KMS-11 (cell line): ENCODE measurements at regions not wholly inside any gene's neighbourhood (a gene's known extent, or its start where the extent isn't known, plus 50 kb on each side); places are given as distances from the start of the nearest gene placed in this dataset.

ENCODE experiments used
- H2AFZ ChIP-seq: fragments of 200-600 bp; sonication (generic); 2 replicates; pipeline ENCODE4 v1.6.1; 2016; ENCODE audit warnings: antibody characterized with exemption, mixed run types, low read depth
- H3K27ac ChIP-seq: fragments of 200-600 bp; sonication (generic); 2 replicates; pipeline ENCODE4 v1.6.1; 2016; ENCODE audit warnings: mild to moderate bottlenecking, mixed run types
- H3K27me3 ChIP-seq: fragments of 200-600 bp; sonication (generic); 2 replicates; pipeline ENCODE4 v1.6.1; 2017; ENCODE audit warnings: mild to moderate bottlenecking, low read depth, mixed run types, moderate library complexity; ENCODE audit not compliant: insufficient read depth
- H3K36me3 ChIP-seq: fragments of 200-600 bp; sonication (generic); 2 replicates; pipeline ENCODE4 v1.6.1; 2017; ENCODE audit warnings: mild to moderate bottlenecking, mixed run types; ENCODE audit not compliant: insufficient read depth
- H3K4me1 ChIP-seq: fragments of 200-600 bp; sonication (generic); 2 replicates; pipeline ENCODE4 v1.6.1; 2016; ENCODE audit warnings: mild to moderate bottlenecking, low read depth, mixed run types; ENCODE audit not compliant: poor library complexity, severe bottlenecking
- H3K4me2 ChIP-seq: fragments of 200-600 bp; sonication (generic); 2 replicates; pipeline ENCODE4 v1.7.0; 2016; ENCODE audit warnings: mild to moderate bottlenecking, mixed run types
- H3K4me3 ChIP-seq: fragments of 200-600 bp; sonication (generic); IDR thresholded peaks from 2 replicates; pipeline ENCODE4 v1.6.1; 2017; ENCODE audit warnings: low read depth, low read length, mixed read lengths; ENCODE audit not compliant: insufficient read depth
- H3K79me2 ChIP-seq: fragments of 200-600 bp; sonication (generic); 2 replicates; pipeline ENCODE4 v1.6.1; 2016; ENCODE audit warnings: low read depth, mixed run types; ENCODE audit not compliant: insufficient read depth
- H3K9ac ChIP-seq: fragments of 200-600 bp; sonication (generic); 2 replicates; pipeline ENCODE4 v1.6.1; 2016; ENCODE audit warnings: mild to moderate bottlenecking, mixed run types
- H4K20me1 ChIP-seq: fragments of 200-600 bp; sonication (generic); 2 replicates; pipeline ENCODE4 v1.6.1; 2016; ENCODE audit warnings: mild to moderate bottlenecking, mixed run types; ENCODE audit not compliant: insufficient read depth
- TF ChIP-seq, protein P1 (sequence below): fragments of 200-600 bp; sonication (generic); conservative IDR thresholded peaks from 2 replicates; pipeline ENCODE4 v1.6.1; 2017; ENCODE audit warnings: low read depth, mild to moderate bottlenecking, antibody characterized with exemption, low read length, moderate library complexity, mixed read lengths

GRCh38 chr12:34209259-34209835 lies 187.1 kb downstream of the ALG10 start:
- no peak overlapping the region for H3K4me3 ChIP-seq
- H4K20me1 ChIP-seq, result no peaks in the 10 kb centered on the region
- no peaks in the 10 kb centered on the region for H3K4me1 ChIP-seq
- no peaks in the 10 kb centered on the region for H3K79me2 ChIP-seq
- no peaks in the 10 kb centered on the region for H3K27me3 ChIP-seq
- no peak overlapping the region for H3K4me2 ChIP-seq
- no peak overlapping the region for H2AFZ ChIP-seq
- H3K9ac ChIP-seq, result no peak overlapping the region
- H3K27ac ChIP-seq, result no peak overlapping the region
- TF ChIP-seq, protein P1, sequence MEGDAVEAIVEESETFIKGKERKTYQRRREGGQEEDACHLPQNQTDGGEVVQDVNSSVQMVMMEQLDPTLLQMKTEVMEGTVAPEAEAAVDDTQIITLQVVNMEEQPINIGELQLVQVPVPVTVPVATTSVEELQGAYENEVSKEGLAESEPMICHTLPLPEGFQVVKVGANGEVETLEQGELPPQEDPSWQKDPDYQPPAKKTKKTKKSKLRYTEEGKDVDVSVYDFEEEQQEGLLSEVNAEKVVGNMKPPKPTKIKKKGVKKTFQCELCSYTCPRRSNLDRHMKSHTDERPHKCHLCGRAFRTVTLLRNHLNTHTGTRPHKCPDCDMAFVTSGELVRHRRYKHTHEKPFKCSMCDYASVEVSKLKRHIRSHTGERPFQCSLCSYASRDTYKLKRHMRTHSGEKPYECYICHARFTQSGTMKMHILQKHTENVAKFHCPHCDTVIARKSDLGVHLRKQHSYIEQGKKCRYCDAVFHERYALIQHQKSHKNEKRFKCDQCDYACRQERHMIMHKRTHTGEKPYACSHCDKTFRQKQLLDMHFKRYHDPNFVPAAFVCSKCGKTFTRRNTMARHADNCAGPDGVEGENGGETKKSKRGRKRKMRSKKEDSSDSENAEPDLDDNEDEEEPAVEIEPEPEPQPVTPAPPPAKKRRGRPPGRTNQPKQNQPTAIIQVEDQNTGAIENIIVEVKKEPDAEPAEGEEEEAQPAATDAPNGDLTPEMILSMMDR, result no peak
- H3K36me3 ChIP-seq, result no peaks in the 10 kb centered on the region

- no peaks in the 10 kb centered on the region for H3K79me2 ChIP-seq
- H4K20me1 ChIP-seq, result no peaks in the 10 kb centered on the region
- no peaks in the 10 kb centered on the region for H3K4me1 ChIP-seq
- TF ChIP-seq, protein P1, result no peak
- no peaks in the 10 kb centered on the region for H3K36me3 ChIP-seq
- no peak overlapping the region for H2AFZ ChIP-seq
- H3K9ac ChIP-seq, result no peak overlapping the region
- H3K4me3 ChIP-seq, result no peak overlapping the region
- H3K27ac ChIP-seq, result no peak overlapping the region
- no peaks in the 10 kb centered on the region for H3K27me3 ChIP-seq
- no peak overlapping the region for H3K4me2 ChIP-seq
These were observed 187.9 kb downstream of the ALG10 start for GRCh38 chr12:34210183-34210582.

- Histone ChIP-seq H3K79me2 (no peaks in the 10 kb centered on the region), H3K27me3 (no peaks in the 10 kb centered on the region), H3K36me3 (no peaks in the 10 kb centered on the region), H4K20me1 (no peaks in the 10 kb centered on the region), H3K9ac (no peak overlapping the region), H2AFZ (no peak overlapping the region), H3K4me1 (no peaks in the 10 kb centered on the region), H3K4me3 (no peak overlapping the region), H3K27ac (no peak overlapping the region), H3K4me2 (no peak overlapping the region)
- TF ChIP-seq, protein P1, result no peak
These were observed 188.6 kb downstream of the ALG10 start for GRCh38 chr12:34210689-34211530.

GRCh38 chr12:34212651-34213050 lies 190.4 kb downstream of the ALG10 start:
- Histone ChIP-seq H3K27ac (no peak overlapping the region), H3K27me3 (no peaks in the 10 kb centered on the region), H4K20me1 (no peaks in the 10 kb centered on the region), H3K36me3 (no peaks in the 10 kb centered on the region), H3K4me3 (no peak overlapping the region), H3K79me2 (no peaks in the 10 kb centered on the region), H3K4me2 (no peak overlapping the region), H3K4me1 (no peaks in the 10 kb centered on the region), H2AFZ (no peak overlapping the region), H3K9ac (no peak overlapping the region)
- TF ChIP-seq, protein P1, result no peak
